GM23248 (cell line): ENCODE measurements at regions not wholly inside any gene's neighbourhood (a gene's known extent, or its start where the extent isn't known, plus 50 kb on each side); places are given as distances from the start of the nearest gene placed in this dataset.

Experiments used
- EZH2 ChIP-seq: fragments of 200-600 bp; sonication (generic); IDR thresholded peaks from 2 replicates; pipeline ENCODE4 v1.6.1; 2018; ENCODE audit warnings: antibody characterized with exemption, mild to moderate bottlenecking; ENCODE audit not compliant: insufficient read depth, poor library complexity, severe bottlenecking
- EZH2phosphoT487 ChIP-seq: fragments of 200-600 bp; sonication (generic); IDR thresholded peaks from 2 replicates; pipeline ENCODE4 v1.6.1; 2018; ENCODE audit warnings: antibody characterized with exemption, moderate library complexity, mild to moderate bottlenecking, low read depth; ENCODE audit not compliant: insufficient read depth

GRCh38 chr10:128626397-128627000, 500.3 kb upstream of the MKI67 start:
- no peak for TF ChIP-seq EZH2
- no peak for TF ChIP-seq EZH2phosphoT487
